ENCODE measurements at regions not wholly inside any gene's neighbourhood (a gene's known extent, or its start where the extent isn't known, plus 50 kb on each side); places are given as distances from the start of the nearest gene placed in this dataset.

GRCh38 chr6:26193467-26194328, 106.5 kb downstream of the HFE start:
- peak overlapping the region; percentile 24; the same call in 1 of the 2 replicates for H3K27ac ChIP-seq (ENCODE audit: low read depth, low read length)
- H3K9me3 ChIP-seq (ENCODE audit: insufficient read depth, low read depth, low read length): no peaks in the 10 kb centered on the region
- no peak overlapping the region for H3K4me3 ChIP-seq (ENCODE audit: low read length)
- no peak overlapping the region for H3K9ac ChIP-seq (ENCODE audit: low read depth, low read length)
- H3K36me3 ChIP-seq (ENCODE audit: insufficient read depth, low read length): no peaks in the 10 kb centered on the region; the same call in 1 of the 2 replicates
- 85% methylated on average over 1 of the region's 1 CpG for WGBS
- H3K4me1 ChIP-seq (ENCODE audit: insufficient read depth, low read length): peaks cover 6% of the 10 kb centered on the region
- no peaks in the 10 kb centered on the region for H3K27me3 ChIP-seq (ENCODE audit: insufficient read depth, low read length)

- Histone ChIP-seq H3K4me1 (ENCODE audit: insufficient read depth, low read length) (peaks cover 6% of the 10 kb centered on the region), H3K9me3 (ENCODE audit: insufficient read depth, low read depth, low read length) (no peaks in the 10 kb centered on the region), H3K4me3 (ENCODE audit: low read length) (no peak overlapping the region), H3K27me3 (ENCODE audit: insufficient read depth, low read length) (no peaks in the 10 kb centered on the region), H3K36me3 (ENCODE audit: insufficient read depth, low read length) (no peaks in the 10 kb centered on the region; the same call in 1 of the 2 replicates), H3K9ac (ENCODE audit: low read depth, low read length) (peak overlapping the region; percentile 95; the same call in 1 of the 2 replicates), H3K27ac (ENCODE audit: low read depth, low read length) (no peak overlapping the region)
- WGBS: 90% methylated on average over 2 of the region's 3 CpGs
Measured at GRCh38 chr6:26194329-26194701, 107.1 kb downstream of the HFE start.

- H3K27me3 ChIP-seq (ENCODE audit: insufficient read depth, low read length): no peaks in the 10 kb centered on the region
- peak overlapping the region; percentile 94 for H3K27ac ChIP-seq (ENCODE audit: low read depth, low read length)
- no peaks in the 10 kb centered on the region; the same call in 1 of the 2 replicates for H3K36me3 ChIP-seq (ENCODE audit: insufficient read depth, low read length)
- peak overlapping the region; percentile 95; the same call in 1 of the 2 replicates for H3K9ac ChIP-seq (ENCODE audit: low read depth, low read length)
- 31% methylated on average over 7 of the region's 8 CpGs for WGBS
- H3K4me1 ChIP-seq (ENCODE audit: insufficient read depth, low read length): peaks cover 6% of the 10 kb centered on the region
- H3K9me3 ChIP-seq (ENCODE audit: insufficient read depth, low read depth, low read length): no peaks in the 10 kb centered on the region
- H3K4me3 ChIP-seq (ENCODE audit: low read length): peak overlapping the region; percentile 72
Measured at GRCh38 chr6:26194816-26195375, 107.7 kb downstream of the HFE start.

GRCh38 chr6:26195376-26195923, 108.2 kb downstream of the HFE start:
- Histone ChIP-seq H3K4me3 (ENCODE audit: low read length) (peak overlapping the region; percentile 72), H3K27me3 (ENCODE audit: insufficient read depth, low read length) (no peaks in the 10 kb centered on the region), H3K36me3 (ENCODE audit: insufficient read depth, low read length) (no peaks in the 10 kb centered on the region; the same call in 1 of the 2 replicates), H3K4me1 (ENCODE audit: insufficient read depth, low read length) (peaks cover 9% of the 10 kb centered on the region), H3K27ac (ENCODE audit: low read depth, low read length) (peak overlapping the region; percentile 94), H3K9me3 (ENCODE audit: insufficient read depth, low read depth, low read length) (no peaks in the 10 kb centered on the region), H3K9ac (ENCODE audit: low read depth, low read length) (peak overlapping the region; percentile 95)
- WGBS: 3% methylated on average over 23 of the region's 23 CpGs

- WGBS: 6% methylated on average over 25 of the region's 28 CpGs
- Histone ChIP-seq H3K4me3 (ENCODE audit: low read length) (peak overlapping the region; percentile 72), H3K4me1 (ENCODE audit: insufficient read depth, low read length) (peaks cover 12% of the 10 kb centered on the region), H3K9ac (ENCODE audit: low read depth, low read length) (peak overlapping the region; percentile 95), H3K36me3 (ENCODE audit: insufficient read depth, low read length) (no peaks in the 10 kb centered on the region; the same call in 1 of the 2 replicates), H3K27me3 (ENCODE audit: insufficient read depth, low read length) (no peaks in the 10 kb centered on the region), H3K27ac (ENCODE audit: low read depth, low read length) (peak overlapping the region; percentile 94), H3K9me3 (ENCODE audit: insufficient read depth, low read depth, low read length) (no peaks in the 10 kb centered on the region)
Measured at GRCh38 chr6:26195924-26196845, 109.0 kb downstream of the HFE start.

- H3K4me1 ChIP-seq (ENCODE audit: insufficient read depth, low read length): peaks cover 14% of the 10 kb centered on the region
- under 1% methylated on average over 51 of the region's 51 CpGs for WGBS
- no peaks in the 10 kb centered on the region for H3K27me3 ChIP-seq (ENCODE audit: insufficient read depth, low read length)
- no peaks in the 10 kb centered on the region for H3K9me3 ChIP-seq (ENCODE audit: insufficient read depth, low read depth, low read length)
- H3K36me3 ChIP-seq (ENCODE audit: insufficient read depth, low read length): no peaks in the 10 kb centered on the region; the same call in 1 of the 2 replicates
- H3K4me3 ChIP-seq (ENCODE audit: low read length): peak overlapping the region; percentile 72
- H3K27ac ChIP-seq (ENCODE audit: low read depth, low read length): peak overlapping the region; percentile 94
- H3K9ac ChIP-seq (ENCODE audit: low read depth, low read length): peak overlapping the region; percentile 95
Measured at GRCh38 chr6:26196846-26197635, 109.8 kb downstream of the HFE start.

GRCh38 chr6:26197636-26197932, 110.4 kb downstream of the HFE start:
- Histone ChIP-seq H3K27me3 (ENCODE audit: insufficient read depth, low read length) (no peaks in the 10 kb centered on the region), H3K27ac (ENCODE audit: low read depth, low read length) (peak overlapping the region; percentile 94), H3K4me3 (ENCODE audit: low read length) (peak overlapping the region; percentile 72), H3K4me1 (ENCODE audit: insufficient read depth, low read length) (peaks cover 15% of the 10 kb centered on the region), H3K36me3 (ENCODE audit: insufficient read depth, low read length) (no peaks in the 10 kb centered on the region; the same call in 1 of the 2 replicates), H3K9ac (ENCODE audit: low read depth, low read length) (peak overlapping the region; percentile 95), H3K9me3 (ENCODE audit: insufficient read depth, low read depth, low read length) (no peaks in the 10 kb centered on the region)

GRCh38 chr6:26197933-26198721, 110.9 kb downstream of the HFE start:
- Histone ChIP-seq H3K4me1 (ENCODE audit: insufficient read depth, low read length) (peaks cover 21% of the 10 kb centered on the region), H3K9me3 (ENCODE audit: insufficient read depth, low read depth, low read length) (no peaks in the 10 kb centered on the region), H3K27ac (ENCODE audit: low read depth, low read length) (peak overlapping the region; percentile 94), H3K4me3 (ENCODE audit: low read length) (peak overlapping the region; percentile 72), H3K36me3 (ENCODE audit: insufficient read depth, low read length) (no peaks in the 10 kb centered on the region; the same call in 1 of the 2 replicates), H3K9ac (ENCODE audit: low read depth, low read length) (peak overlapping the region; percentile 95), H3K27me3 (ENCODE audit: insufficient read depth, low read length) (no peaks in the 10 kb centered on the region)
- WGBS: under 1% methylated on average over 25 of the region's 26 CpGs

GRCh38 chr6:26198722-26199056, 111.5 kb downstream of the HFE start:
- Histone ChIP-seq H3K4me1 (ENCODE audit: insufficient read depth, low read length) (peaks cover 26% of the 10 kb centered on the region), H3K9me3 (ENCODE audit: insufficient read depth, low read depth, low read length) (no peaks in the 10 kb centered on the region), H3K36me3 (ENCODE audit: insufficient read depth, low read length) (no peaks in the 10 kb centered on the region; the same call in 1 of the 2 replicates), H3K27ac (ENCODE audit: low read depth, low read length) (peak overlapping the region; percentile 94), H3K4me3 (ENCODE audit: low read length) (peak overlapping the region; percentile 72), H3K9ac (ENCODE audit: low read depth, low read length) (peak overlapping the region; percentile 95), H3K27me3 (ENCODE audit: insufficient read depth, low read length) (no peaks in the 10 kb centered on the region)
- under 1% methylated on average over 12 of the region's 12 CpGs for WGBS

Measured in HUES64 (cell line).